Stimulated activated CD4-positive, alpha-beta T cell treated with anti-CD3 and anti-CD28 coated beads, Interleukin-4, amount 100 ng/mL, for 48 hours (primary cell): ENCODE measurements at regions not wholly inside any gene's neighbourhood (a gene's known extent, or its start where the extent isn't known, plus 50 kb on each side); places are given as distances from the start of the nearest gene placed in this dataset.
"Not testable (repeated sequence)": the region's sequence is repeated elsewhere in the genome, so short reads cannot be mapped to it uniquely, and the experiment has no call there.

Experiments
- DNase-seq, 2 donors: peaks; one replicate each; pipeline ENCODE4 v3.0.0-alpha.2; 2020; ENCODE audit warnings: low read depth in 2 of 2

- DNase-seq: no peak
Observed at GRCh38 chr2:6139142-6139541, 447.0 kb downstream of the SOX11 start.

DNA sequence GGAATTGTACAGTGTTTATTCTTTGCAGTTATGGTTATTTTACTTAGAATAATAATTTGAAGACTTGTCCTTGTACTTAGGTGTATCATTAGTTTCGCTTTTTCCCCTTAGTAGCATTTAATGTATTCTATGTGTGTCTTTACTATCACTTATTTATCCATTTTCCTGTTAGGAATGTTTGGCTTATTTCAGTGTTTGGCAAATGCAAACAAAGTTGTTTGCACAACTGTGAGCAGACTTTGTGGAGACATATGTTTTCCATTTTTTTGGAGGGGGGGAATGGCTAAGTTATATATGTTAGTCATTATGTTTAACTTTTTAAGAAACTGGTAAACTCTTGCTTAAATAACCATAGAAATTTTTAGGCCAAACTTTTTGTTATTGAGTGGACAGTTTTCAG is 447.7 kb downstream of the SOX11 start:
- DNase-seq: no peak

DNA sequence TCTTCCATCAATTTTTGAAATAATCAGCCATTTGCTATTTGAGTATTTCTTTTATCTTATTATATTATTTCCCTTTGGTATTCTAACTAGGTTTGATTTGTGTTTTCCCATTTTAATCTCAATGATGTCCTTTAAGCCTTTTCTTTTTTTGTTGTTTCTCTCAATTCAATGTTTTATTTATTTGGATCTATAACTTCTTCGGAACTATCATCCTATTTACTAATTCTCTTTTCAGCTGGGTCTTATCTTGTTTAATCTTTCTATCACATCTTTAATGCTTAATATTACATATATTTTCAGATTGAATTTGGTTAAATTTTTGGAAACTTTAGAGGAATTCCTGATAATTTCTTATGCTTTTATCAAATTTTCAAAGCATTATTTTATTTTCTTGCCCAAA is 448.3 kb downstream of the SOX11 start:
- no peak for DNase-seq

DNA sequence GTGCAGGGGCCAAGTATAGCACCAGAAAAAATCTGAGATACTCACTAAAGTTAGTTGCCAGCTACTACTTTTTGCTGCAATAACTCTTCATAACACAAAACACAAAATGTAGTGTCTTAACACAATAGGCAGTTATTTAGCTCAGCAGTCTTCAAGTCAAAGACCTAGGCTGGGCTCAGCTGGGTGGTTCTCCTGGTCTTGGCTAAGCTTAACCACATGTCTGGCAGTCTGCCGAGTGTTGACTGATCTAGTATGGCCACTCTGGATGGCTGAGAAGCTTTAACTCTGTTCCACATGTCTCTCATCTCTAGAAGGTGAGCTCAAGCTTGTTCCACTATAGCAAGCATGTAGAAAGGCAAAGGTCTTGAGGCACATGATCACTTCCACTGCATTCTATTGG is 451.6 kb downstream of the SOX11 start:
- DNase-seq: no peak

DNA sequence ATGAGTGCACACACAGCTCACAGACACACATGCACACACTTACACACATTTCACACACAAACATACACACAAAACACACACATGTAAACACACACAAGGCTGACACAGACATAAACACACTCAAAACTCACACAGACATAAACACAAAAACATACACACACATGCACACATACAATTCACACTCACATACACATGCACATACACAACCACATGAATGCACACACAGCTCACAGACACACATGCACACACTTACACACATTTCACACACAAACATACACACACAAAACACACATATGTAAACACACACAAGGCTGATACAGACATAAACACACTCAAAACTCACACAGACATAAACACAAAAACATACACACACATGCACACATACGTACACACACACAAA is 455.0 kb downstream of the SOX11 start:
- not testable (repeated sequence) for DNase-seq

DNA sequence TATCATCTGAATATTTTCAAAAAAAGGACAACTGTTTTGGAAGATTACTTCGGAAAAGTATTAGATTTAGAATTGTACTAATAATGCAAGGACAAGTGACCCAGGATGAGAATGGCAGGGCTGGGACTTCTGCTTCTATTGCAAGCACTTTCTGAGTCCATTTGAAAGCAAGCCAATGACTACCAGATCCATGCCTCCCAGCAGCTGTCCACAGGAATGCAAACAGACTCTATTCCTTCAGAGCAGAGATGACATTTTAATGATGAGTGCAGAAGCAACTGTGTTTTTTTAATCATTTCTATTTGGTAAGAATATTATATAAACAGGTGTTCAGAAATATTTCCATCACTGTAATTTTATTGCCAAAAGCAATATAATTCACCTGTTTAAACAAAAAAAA is 456.7 kb downstream of the SOX11 start:
- no peak for DNase-seq

DNA sequence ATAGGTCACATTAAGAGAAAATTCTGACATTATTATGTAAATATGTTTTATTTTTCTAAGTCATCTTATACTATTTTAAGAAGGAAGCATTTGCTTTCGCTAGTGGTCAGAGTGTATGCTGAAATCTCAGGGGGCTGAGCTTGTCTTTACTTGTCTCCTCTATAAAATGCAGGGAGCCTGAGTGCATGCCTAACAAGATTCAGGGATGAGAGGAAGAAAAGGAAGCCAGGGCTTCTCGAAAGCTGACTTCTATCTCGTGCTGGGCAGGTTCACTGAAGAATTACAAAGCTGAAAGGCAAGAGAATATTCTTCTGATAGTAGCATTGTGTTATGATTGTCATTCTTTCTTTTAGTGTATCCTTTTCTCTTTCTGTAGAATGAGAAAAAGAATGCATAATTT is 467.4 kb downstream of the SOX11 start:
- DNase-seq: no peak

DNA sequence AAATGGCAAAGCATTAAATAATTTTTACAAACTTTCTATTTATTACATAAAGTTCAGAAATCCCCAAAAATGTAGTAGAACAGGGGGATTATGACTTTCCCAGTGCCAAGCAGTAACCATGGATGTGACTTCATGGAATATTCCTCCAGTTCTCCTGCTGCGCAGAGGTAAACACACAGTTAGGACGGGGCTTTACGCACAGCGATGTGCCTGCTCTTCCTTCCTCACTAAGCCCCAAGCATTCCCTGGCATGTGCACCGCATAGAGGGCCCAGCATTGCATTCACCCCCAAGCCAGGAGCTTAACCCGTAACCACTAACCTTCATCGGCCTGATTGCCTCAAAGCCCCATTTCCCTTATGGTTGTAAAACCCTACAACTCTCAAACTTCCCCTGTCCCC is 471.7 kb downstream of the SOX11 start:
- no peak for DNase-seq

- no peak for DNase-seq
Observed at GRCh38 chr2:6164986-6165747, 473.0 kb downstream of the SOX11 start.

DNA sequence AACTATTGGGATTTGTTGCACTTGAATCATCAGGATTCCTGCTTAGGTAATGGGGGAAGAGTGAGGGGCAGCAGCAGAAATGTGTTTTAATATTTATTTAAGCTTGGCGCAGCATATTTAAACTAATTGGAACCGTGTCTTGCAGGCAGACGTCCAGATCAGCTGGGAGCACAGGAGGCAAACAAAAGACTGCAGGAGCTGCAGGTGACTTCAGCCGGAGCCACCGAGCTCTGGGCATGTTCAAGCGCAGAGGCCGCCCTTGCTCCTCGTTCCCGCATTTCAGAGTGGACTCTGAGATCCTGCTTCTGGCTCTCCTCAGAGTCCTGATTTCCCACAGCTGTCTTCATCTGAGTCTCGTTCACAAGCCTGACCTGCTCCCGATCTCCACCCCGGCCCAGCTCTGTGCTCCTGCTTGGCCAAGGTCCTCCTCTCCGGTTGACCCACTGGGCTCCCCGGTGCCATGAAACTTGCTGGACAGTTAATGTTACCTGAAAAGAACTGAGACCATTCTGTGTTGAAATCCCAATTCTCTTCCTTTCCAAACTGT is 475.5 kb downstream of the SOX11 start:
- no peak for DNase-seq

DNA sequence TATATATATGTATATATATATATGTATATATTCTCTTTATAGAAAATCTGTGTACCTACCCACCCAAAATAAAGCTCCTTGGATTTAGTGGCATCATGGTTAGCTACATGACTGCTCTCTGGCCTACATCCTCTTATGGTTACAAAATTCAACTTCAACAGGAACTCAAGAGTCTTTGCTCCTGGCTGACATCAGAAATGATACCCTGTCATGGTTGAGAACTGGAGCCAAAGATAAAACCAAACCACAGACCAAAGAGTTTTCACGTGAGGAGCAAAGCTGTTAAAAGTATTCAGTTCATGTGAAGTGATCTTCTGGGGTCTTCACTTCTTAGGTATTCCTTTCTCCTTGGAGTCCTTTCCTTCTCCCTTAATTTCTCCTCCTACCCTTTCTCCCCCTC is 476.3 kb downstream of the SOX11 start:
- DNase-seq: no peak

GRCh38 chr2:6171294-6171693 is 479.1 kb downstream of the SOX11 start:
- no peak for DNase-seq

- no peak for DNase-seq
Observed at GRCh38 chr2:6177811-6178210, 485.6 kb downstream of the SOX11 start.

GRCh38 chr2:6181525-6181924 is 489.3 kb downstream of the SOX11 start:
- DNase-seq: no peak

- DNase-seq: no peak
Observed at GRCh38 chr2:6181926-6182325, 489.7 kb downstream of the SOX11 start.

DNA sequence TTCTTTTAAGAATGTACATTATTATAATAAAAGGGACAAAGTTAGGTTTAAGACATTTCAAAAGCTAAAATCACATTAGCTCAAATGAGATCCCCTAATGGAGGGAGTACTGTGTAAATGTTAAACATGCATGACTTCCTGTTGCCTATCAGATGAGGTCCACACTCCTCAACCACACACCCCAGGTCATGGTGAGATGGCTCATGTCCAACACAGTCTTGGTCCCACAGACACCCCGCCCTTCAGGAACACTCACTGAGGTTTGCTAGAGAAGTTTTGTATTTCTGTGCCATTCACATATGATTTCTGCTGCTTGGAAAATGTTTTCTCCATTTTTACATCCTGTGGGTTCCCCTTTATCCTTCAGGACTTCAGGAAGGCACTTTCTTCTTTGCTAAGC is 491.0 kb downstream of the SOX11 start:
- no peak for DNase-seq

DNA sequence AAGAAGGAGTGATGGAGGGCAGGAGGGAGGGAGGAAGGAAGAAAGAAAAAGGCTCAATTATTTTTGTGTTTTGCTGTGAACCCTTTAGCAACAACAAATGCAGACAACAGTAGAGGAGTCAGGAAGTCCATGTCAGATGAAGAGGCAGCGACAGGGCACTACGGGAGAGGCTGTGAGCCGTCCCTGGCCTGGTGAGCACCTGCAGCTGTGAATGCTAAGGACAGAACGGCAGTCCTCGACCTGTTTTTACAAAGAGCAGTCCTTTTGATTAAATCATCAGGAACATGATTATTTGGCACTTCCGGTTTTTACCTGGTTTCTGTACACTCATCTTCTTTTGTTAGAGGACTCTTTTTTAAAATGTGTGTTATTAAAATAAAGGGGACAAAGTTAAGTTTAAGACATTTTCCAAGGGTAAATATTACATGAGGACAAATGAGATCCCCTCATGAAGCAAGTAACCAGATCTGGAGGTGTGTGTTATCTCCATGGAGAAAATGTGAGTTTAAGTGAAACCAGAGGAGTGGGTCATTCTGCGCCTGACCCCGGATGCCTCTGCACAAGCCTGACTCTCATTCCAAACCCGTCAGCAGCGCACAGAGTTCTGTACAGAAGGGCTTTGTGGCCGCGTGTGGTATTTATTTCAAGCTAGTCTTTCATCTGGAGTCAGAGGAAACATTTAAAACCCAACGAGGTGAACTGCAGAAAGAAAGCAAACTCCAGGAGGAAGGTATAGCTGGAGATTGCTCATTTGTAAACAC is 492.5 kb downstream of the SOX11 start:
- no peak for DNase-seq

GRCh38 chr2:6186332-6187151 is 494.4 kb downstream of the SOX11 start:
- no peak for DNase-seq

- no peak for DNase-seq
Observed at GRCh38 chr2:6196449-6196848, 504.3 kb downstream of the SOX11 start.

GRCh38 chr2:6198370-6198919 is 506.3 kb downstream of the SOX11 start:
- not testable (repeated sequence) for DNase-seq

GRCh38 chr2:6202756-6203155 is 510.6 kb downstream of the SOX11 start:
- no peak for DNase-seq
